22Rv1 (cell line): ENCODE measurements at regions not wholly inside any gene's neighbourhood (a gene's known extent, or its start where the extent isn't known, plus 50 kb on each side); places are given as distances from the start of the nearest gene placed in this dataset.

Source experiments
- H3K27ac ChIP-seq: fragments of 450-650 bp; 2 replicates; pipeline ENCODE4 v1.5.1; 2017
- ZFX ChIP-seq: fragments of 450-650 bp; IDR thresholded peaks from 2 replicates; pipeline ENCODE4 v1.6.1; 2017; ENCODE audit warnings: antibody characterized with exemption, borderline replicate concordance
- TF ChIP-seq, protein P1 (sequence below): fragments of 450-650 bp; IDR thresholded peaks from 2 replicates; pipeline ENCODE4 v1.5.1; 2017; ENCODE audit warnings: mild to moderate bottlenecking

DNA sequence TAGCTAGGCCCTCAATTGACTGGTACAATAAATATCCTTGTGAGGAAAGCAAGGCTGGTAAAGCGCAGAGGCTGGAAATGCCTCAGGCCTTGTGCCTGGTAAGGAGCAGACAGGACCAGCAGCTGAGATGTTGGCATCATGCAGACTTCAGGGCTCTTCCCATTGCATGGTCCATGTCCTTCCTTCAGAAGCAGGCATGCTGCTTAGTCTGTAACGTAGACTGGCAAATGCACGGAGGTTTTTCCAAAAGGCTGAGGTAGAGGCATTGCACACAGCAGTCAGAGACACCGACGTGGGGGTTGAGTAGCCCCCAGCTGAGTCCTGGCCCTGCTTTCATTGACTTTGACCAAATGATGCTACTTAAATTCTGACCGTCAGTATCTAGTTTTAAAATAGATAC lies 87.1 kb downstream of the ADRB2 start:
- H3K27ac ChIP-seq, result no peak overlapping the region
- TF ChIP-seq ZFX, result no peak
- TF ChIP-seq, protein P1, sequence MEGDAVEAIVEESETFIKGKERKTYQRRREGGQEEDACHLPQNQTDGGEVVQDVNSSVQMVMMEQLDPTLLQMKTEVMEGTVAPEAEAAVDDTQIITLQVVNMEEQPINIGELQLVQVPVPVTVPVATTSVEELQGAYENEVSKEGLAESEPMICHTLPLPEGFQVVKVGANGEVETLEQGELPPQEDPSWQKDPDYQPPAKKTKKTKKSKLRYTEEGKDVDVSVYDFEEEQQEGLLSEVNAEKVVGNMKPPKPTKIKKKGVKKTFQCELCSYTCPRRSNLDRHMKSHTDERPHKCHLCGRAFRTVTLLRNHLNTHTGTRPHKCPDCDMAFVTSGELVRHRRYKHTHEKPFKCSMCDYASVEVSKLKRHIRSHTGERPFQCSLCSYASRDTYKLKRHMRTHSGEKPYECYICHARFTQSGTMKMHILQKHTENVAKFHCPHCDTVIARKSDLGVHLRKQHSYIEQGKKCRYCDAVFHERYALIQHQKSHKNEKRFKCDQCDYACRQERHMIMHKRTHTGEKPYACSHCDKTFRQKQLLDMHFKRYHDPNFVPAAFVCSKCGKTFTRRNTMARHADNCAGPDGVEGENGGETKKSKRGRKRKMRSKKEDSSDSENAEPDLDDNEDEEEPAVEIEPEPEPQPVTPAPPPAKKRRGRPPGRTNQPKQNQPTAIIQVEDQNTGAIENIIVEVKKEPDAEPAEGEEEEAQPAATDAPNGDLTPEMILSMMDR, result no peak

DNA sequence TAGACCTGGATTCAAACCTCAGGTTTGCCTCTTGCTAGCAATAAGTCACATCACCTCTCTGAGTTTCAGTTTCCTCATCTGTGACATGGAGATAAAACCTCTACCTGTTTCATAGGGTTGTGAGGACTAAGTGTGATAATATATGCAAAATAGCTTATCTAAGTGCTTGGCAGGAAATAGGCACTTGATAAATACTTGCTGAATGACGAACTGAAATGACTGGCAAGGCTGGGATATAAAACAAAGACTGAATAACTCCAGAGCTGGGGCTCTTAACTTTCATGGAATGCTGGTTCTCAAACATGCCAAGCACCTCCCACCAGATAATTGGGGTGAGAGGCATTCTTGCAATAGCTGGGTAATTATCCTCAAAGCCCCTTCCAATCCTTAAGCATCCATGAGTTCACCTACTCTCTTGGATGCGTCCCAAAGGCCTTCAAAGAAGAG lies 87.6 kb downstream of the ADRB2 start:
- TF ChIP-seq ZFX, result no peak
- TF ChIP-seq, protein P1, result no peak
- no peak overlapping the region for H3K27ac ChIP-seq

DNA sequence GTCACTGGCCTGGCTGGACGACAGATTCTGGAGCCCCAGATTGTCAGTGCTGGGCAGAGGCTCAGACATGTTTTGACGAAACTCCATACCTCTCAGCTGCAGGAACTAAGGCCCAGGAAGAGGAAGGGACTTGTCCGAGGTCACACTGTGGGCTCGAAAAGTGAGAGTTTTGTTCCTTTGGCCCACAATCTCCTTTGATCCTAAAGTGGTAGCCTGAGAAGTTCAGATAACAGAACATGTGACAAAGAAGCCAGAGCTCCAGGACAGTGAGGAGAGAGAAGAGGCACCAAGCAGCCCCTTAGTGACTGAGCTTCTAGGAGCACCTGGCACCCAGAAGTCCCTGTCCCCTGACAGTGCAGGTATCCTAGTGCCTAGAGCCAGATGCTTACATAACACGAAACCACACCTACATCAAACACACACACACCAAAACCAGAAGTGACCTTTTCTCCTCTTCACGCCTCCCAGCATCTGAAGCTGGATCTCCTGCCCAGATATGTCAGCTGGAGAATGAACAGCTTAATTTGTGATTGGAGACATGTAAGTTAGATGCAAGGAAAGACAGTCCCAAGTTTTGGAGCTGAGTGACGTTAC lies 88.9 kb downstream of the ADRB2 start:
- TF ChIP-seq, protein P1, result no peak
- TF ChIP-seq ZFX, result no peak

DNA sequence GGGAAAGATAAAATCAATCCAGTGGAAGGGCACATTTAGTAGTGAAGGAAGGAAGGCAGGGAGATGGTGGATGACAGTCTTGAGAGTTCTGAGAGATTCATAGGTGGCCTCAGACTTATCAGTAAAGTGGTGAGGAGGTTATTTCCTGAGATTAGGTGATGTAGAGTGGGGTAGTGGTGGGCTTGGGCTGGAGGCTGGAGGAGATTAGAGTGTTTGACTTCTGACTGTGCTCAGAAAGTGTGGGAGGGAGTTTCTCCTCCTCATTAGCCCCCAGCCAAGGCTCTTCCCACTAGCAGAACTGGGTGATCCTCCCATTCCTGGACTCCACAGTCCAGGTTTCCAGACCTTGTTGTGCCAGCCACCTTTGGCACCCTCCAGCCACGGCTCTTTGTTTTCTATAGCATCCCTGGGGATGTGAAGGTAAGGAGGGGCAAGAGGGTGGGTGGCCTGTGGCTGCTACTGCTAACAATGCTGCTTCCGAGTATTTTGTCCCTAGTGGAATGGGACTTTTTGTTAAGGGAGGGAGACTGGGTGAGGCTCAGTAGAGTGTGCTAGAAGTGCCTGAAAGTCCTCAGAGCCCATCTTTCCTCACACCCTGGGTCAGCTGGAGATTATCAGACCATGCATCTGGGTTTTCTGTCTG lies 94.4 kb downstream of the ADRB2 start:
- no peak overlapping the region for H3K27ac ChIP-seq
- no peak for TF ChIP-seq ZFX
- TF ChIP-seq, protein P1, result no peak

More for the DNA sequence above, 88.9 kb downstream of the ADRB2 start:
- H3K27ac ChIP-seq, result no peak overlapping the region

DNA sequence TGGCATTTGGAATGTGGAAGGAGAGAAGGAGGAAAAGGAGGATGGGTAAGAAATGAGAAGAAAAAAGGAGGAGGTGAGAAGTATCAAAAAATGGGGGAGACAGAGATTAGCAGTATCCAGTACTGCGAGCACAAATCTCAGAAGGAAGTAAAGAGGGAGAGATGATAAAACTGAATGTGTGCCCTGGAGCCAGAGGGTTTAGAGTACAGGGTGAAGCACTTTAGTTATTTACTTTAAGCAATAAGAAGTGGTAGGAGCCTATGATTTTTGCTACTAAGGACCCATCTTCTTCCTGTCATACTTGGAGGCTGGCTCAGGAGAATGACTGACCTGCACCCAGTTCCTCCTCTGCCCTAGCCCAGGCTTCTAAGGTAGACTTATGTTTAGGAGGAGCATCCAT lies 94.9 kb downstream of the ADRB2 start:
- TF ChIP-seq, protein P1, result no peak
- TF ChIP-seq ZFX, result no peak
- no peak overlapping the region for H3K27ac ChIP-seq

DNA sequence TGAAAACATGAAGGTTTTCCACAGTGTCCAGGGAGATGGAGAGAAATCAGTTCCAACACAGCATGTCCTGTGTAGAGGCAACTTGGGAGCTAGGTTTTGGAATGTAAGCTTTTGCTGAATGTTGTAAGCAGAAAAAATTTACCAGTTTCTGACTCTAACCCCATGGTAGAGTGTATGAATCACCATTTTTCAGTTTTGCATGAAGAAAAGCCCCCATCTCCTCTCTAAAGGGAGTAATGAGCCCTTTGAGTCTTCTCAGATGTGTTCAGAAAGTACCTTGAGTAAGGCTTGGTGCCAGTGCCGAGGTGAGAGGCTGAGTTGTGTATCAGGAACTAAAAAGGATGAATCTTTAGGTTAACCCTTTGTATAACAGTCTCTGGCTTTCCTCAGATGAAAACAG lies 96.2 kb downstream of the ADRB2 start:
- no peak overlapping the region for H3K27ac ChIP-seq
- TF ChIP-seq, protein P1, result no peak
- TF ChIP-seq ZFX, result no peak

DNA sequence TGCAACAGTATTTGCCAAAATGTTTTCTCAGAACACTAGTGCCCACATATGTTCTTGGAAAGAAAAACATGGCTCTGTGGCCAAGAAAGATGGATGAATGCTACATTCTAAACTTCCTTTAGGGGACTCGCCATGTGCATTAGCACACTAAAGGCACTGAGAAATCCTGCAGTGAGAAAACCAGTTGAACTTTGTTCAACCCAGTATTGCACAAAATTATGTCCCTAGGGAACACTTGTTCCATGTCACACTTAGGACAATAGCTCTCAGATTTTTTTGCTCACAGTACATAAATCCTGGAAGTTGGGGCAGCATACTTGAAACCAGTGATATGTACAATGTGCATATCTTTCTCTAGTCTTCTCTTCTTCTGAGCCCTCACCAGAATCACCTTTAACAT lies 96.6 kb downstream of the ADRB2 start:
- TF ChIP-seq, protein P1, result no peak
- TF ChIP-seq ZFX, result no peak
- H3K27ac ChIP-seq, result no peak overlapping the region
